H1 (cell line): ENCODE measurements at regions not wholly inside any gene's neighbourhood (a gene's known extent, or its start where the extent isn't known, plus 50 kb on each side); places are given as distances from the start of the nearest gene placed in this dataset.

Experiments
- CTCF ChIA-PET: fragments of 300-600 bp; sonication (Branson Sonifier 250); formaldehyde crosslinking; loops from one replicate; lab custom pipeline; 2021; ENCODE audit not compliant: partially characterized antibody; lab: Charles Lee
- POLR2A ChIA-PET: fragments of 300-600 bp; sonication (Branson Sonifier 250); formaldehyde crosslinking; loops from one replicate; lab custom pipeline; 2021; ENCODE audit warnings: inconsistent platforms; ENCODE audit not compliant: partially characterized antibody; lab: Charles Lee
- DNase-seq, 2 experiments: peaks; one replicate each; pipeline versions ENCODE4 v3.0.0 to v3.0.0-alpha.2; 2010 to 2022; ENCODE audit warnings: low spot score in 2 of 2, low read depth in 1 of 2, mixed read lengths in 1 of 2
- FAIRE-seq: peaks from 2 replicates; lab custom pipeline; 2011; peaks lifted over from hg19 to GRCh38; lab: Jason Lieb, UNC
- H2AFZ ChIP-seq: 2 replicates; pipeline ENCODE4 v1.8.1; 2012; ENCODE audit warnings: low read length, inconsistent platforms
- H2AK5ac ChIP-seq: 2 replicates; pipeline ENCODE4 v1.6.1; 2013; ENCODE audit warnings: low read depth, low read length
- H2BK120ac ChIP-seq: replicated peaks from 2 replicates; pipeline ENCODE3; 2013; ENCODE audit warnings: low read depth, low read length, inconsistent platforms
- H2BK12ac ChIP-seq: 2 replicates; pipeline ENCODE4 v1.6.1; 2013; ENCODE audit warnings: low read depth, low read length
- H2BK15ac ChIP-seq: 2 replicates; pipeline ENCODE4 v1.6.1; 2013; ENCODE audit warnings: low read length
- H2BK20ac ChIP-seq: 2 replicates; pipeline ENCODE4 v1.6.1; 2013; ENCODE audit warnings: low read length
- H2BK5ac ChIP-seq: 2 replicates; pipeline ENCODE4 v1.6.1; 2013; ENCODE audit warnings: low read depth, low read length
- H3K14ac ChIP-seq: 2 replicates; pipeline ENCODE4 v1.6.1; 2013; ENCODE audit warnings: inconsistent platforms; ENCODE audit not compliant: insufficient read length
- H3K18ac ChIP-seq: 2 replicates; pipeline ENCODE4 v1.6.1; 2013; ENCODE audit warnings: low read length; ENCODE audit errors: extremely low read depth
- H3K23ac ChIP-seq: 2 replicates; pipeline ENCODE4 v1.6.1; 2013; ENCODE audit warnings: inconsistent platforms; ENCODE audit not compliant: insufficient read length
- H3K23me2 ChIP-seq: 2 replicates; pipeline ENCODE4 v1.6.1; 2013; ENCODE audit warnings: low read depth, low read length
- H3K27ac ChIP-seq: 2 replicates; pipeline ENCODE4 v1.6.1; 2011; ENCODE audit warnings: low read depth, low read length, inconsistent platforms
- H3K27me3 ChIP-seq, 4 experiments: replicated peaks in 1 of 4; 1 replicate in 1 of 4; 2 replicates in 3 of 4; pipeline versions ENCODE4 v1.6.1 to v1.8.1; 2011 to 2013; ENCODE audit warnings: low read length in 3 of 4, mild to moderate bottlenecking in 3 of 4, inconsistent platforms in 2 of 4, mixed read lengths in 2 of 4, moderate library complexity in 1 of 4; ENCODE audit not compliant: control insufficient read depth in 3 of 4, insufficient read depth in 3 of 4; ENCODE audit errors: extremely low read depth in 1 of 4
- H3K36me3 ChIP-seq, 4 experiments: 2 replicates each; pipeline versions ENCODE4 v1.6.1 to v1.8.1; 2011 to 2013; ENCODE audit warnings: mild to moderate bottlenecking in 4 of 4, low read length in 3 of 4, moderate library complexity in 2 of 4, control low read depth in 1 of 4, inconsistent platforms in 1 of 4; ENCODE audit not compliant: insufficient read depth in 4 of 4, control insufficient read depth in 2 of 4
- H3K4ac ChIP-seq: replicated peaks from 2 replicates; pipeline ENCODE3; 2013; ENCODE audit warnings: low read length, low read depth, mixed read lengths, inconsistent platforms; ENCODE audit not compliant: insufficient read length
- H3K4me1 ChIP-seq, 4 experiments: replicated peaks in 1 of 4; 1 replicate in 1 of 4; 2 replicates in 3 of 4; pipeline versions ENCODE4 v1.6.1 to v1.8.1; 2011 to 2013; ENCODE audit warnings: low read length in 3 of 4, inconsistent platforms in 2 of 4, mixed read lengths in 1 of 4; ENCODE audit not compliant: insufficient read depth in 4 of 4, control insufficient read depth in 3 of 4
- H3K4me2 ChIP-seq, 2 experiments: 2 replicates each; pipeline versions ENCODE4 v1.6.1 to v1.8.1; 2011 to 2013; ENCODE audit warnings: low read depth in 2 of 2, low read length in 2 of 2, control low read depth in 1 of 2, inconsistent platforms in 1 of 2, mild to moderate bottlenecking in 1 of 2; ENCODE audit not compliant: insufficient read depth in 1 of 2
- H3K4me3 ChIP-seq, 4 experiments: fragments of 200-600, 300-600 bp in 1 of 4; sonication (generic), shearing (Covaris generic), sonication (Bioruptor Twin) in 1 of 4; 2 replicates each; pipeline versions ENCODE4 v1.5.1 to v1.8.1; 2011 to 2016; ENCODE audit warnings: low read length in 4 of 4, low read depth in 3 of 4, control low read depth in 2 of 4, inconsistent platforms in 2 of 4, mild to moderate bottlenecking in 2 of 4, mixed read lengths in 1 of 4, moderate library complexity in 1 of 4; ENCODE audit not compliant: insufficient read depth in 2 of 4; ENCODE audit errors: extremely low read depth in 1 of 4
- H3K56ac ChIP-seq: replicated peaks from 2 replicates; pipeline ENCODE3; 2013; ENCODE audit warnings: low read depth, mild to moderate bottlenecking, mixed read lengths, low read length, inconsistent platforms; ENCODE audit not compliant: insufficient read length
- H3K79me1 ChIP-seq: 2 replicates; pipeline ENCODE4 v1.6.1; 2013; ENCODE audit warnings: low read depth, low read length, control low read depth
- H3K79me2 ChIP-seq, 2 experiments: 2 replicates each; pipeline versions ENCODE4 v1.6.1 to v1.8.1; 2012 to 2013; ENCODE audit warnings: low read length in 2 of 2, mild to moderate bottlenecking in 2 of 2, inconsistent platforms in 1 of 2; ENCODE audit not compliant: insufficient read depth in 2 of 2, control insufficient read depth in 1 of 2
- H3K9ac ChIP-seq, 4 experiments: replicated peaks in 1 of 4; 1 replicate in 1 of 4; 2 replicates in 3 of 4; pipeline versions ENCODE4 v1.6.1 to v1.8.1; 2011 to 2013; ENCODE audit warnings: low read depth in 3 of 4, low read length in 3 of 4, control low read depth in 2 of 4, mild to moderate bottlenecking in 2 of 4, moderate library complexity in 2 of 4, inconsistent platforms in 1 of 4; ENCODE audit errors: extremely low read depth in 1 of 4
- H3K9me3 ChIP-seq, 2 experiments: 2 replicates each; pipeline versions ENCODE4 v1.6.1 to v1.8.1; 2012 to 2013; ENCODE audit warnings: mild to moderate bottlenecking in 2 of 2, moderate library complexity in 2 of 2, control low read depth in 1 of 2, inconsistent platforms in 1 of 2, low read depth in 1 of 2, low read length in 1 of 2, mixed read lengths in 1 of 2; ENCODE audit not compliant: insufficient read depth in 2 of 2
- H4K20me1 ChIP-seq, 2 experiments: replicated peaks in 1 of 2; 2 replicates each; pipeline versions ENCODE3 to v1.8.1; 2011 to 2013; ENCODE audit warnings: inconsistent platforms in 2 of 2, low read length in 2 of 2, mild to moderate bottlenecking in 1 of 2; ENCODE audit not compliant: insufficient read depth in 2 of 2, control insufficient read depth in 1 of 2
- H4K5ac ChIP-seq: 2 replicates; pipeline ENCODE4 v1.6.1; 2013; ENCODE audit warnings: low read length, low read depth, mixed read lengths, inconsistent platforms; ENCODE audit not compliant: insufficient read length
- H4K8ac ChIP-seq: 2 replicates; pipeline ENCODE4 v1.8.0; 2013; ENCODE audit warnings: mild to moderate bottlenecking, moderate library complexity, low read length, inconsistent platforms; ENCODE audit not compliant: insufficient read depth; ENCODE audit errors: extremely low read depth
- H4K91ac ChIP-seq: replicated peaks from 2 replicates; pipeline ENCODE3; 2013; ENCODE audit warnings: low read length, mixed read lengths, inconsistent platforms; ENCODE audit not compliant: insufficient read length
- BACH1 ChIP-seq: IDR thresholded peaks from 2 replicates; pipeline ENCODE4 v1.6.1; 2012; ENCODE audit warnings: low read length, improper control_type of control experiment
- BCL11A ChIP-seq, 2 experiments: IDR thresholded peaks; one replicate each; pipeline ENCODE4 v1.6.1; 2011; ENCODE audit warnings: low read depth in 2 of 2, low read length in 2 of 2, mild to moderate bottlenecking in 2 of 2
- BRCA1 ChIP-seq: IDR thresholded peaks from 2 replicates; pipeline ENCODE4 v1.6.1; 2012; ENCODE audit warnings: low read depth, low read length, improper control_type of control experiment
- CHD1 ChIP-seq: IDR thresholded peaks from 2 replicates; pipeline ENCODE4 v1.6.1; 2012; ENCODE audit warnings: low read depth, low read length, improper control_type of control experiment
- EP300 ChIP-seq, 2 experiments: IDR thresholded peaks; 1 replicate in 1 of 2; 2 replicates in 1 of 2; pipeline ENCODE4 v1.6.1; 2011 to 2012; ENCODE audit warnings: low read depth in 2 of 2, low read length in 2 of 2, mild to moderate bottlenecking in 2 of 2, borderline replicate concordance in 1 of 2, inconsistent platforms in 1 of 2, moderate library complexity in 1 of 2
- FOSL1 ChIP-seq: IDR thresholded peaks from 2 replicates; pipeline ENCODE4 v1.6.1; 2011; ENCODE audit warnings: mild to moderate bottlenecking, low read depth, low read length, moderate library complexity; ENCODE audit not compliant: insufficient read depth
- RXRA ChIP-seq: IDR thresholded peaks from 2 replicates; pipeline ENCODE4 v1.6.1; 2011; ENCODE audit warnings: low read depth, mild to moderate bottlenecking, low read length, moderate library complexity; ENCODE audit not compliant: insufficient read depth
- SAP30 ChIP-seq: fragments of 300-600 bp; sonication (generic); IDR thresholded peaks from 2 replicates; pipeline ENCODE4 v1.7.1; 2012; ENCODE audit warnings: low read length, moderate library complexity, mild to moderate bottlenecking, inconsistent platforms; ENCODE audit not compliant: insufficient read depth, insufficient replicate concordance
- SRF ChIP-seq: IDR thresholded peaks from 2 replicates; pipeline ENCODE4 v1.6.1; 2011; ENCODE audit warnings: mild to moderate bottlenecking, low read depth, low read length, moderate library complexity
- TEAD4 ChIP-seq: IDR thresholded peaks from 2 replicates; pipeline ENCODE4 v1.6.1; 2012; ENCODE audit warnings: low read depth, low read length, inconsistent platforms, mixed read lengths
- YY1 ChIP-seq: IDR thresholded peaks from 2 replicates; pipeline ENCODE4 v1.6.1; 2011; ENCODE audit warnings: low read depth, mild to moderate bottlenecking, low read length
- WGBS, 2 experiments: shearing (Covaris generic) in 1 of 2; methylation state at CpG; one replicate each; pipeline versions ENCODE4 v1.1.6 to v1.1.7; 2013 to 2015; ENCODE audit warnings: low lambda C conversion rate in 2 of 2, mixed read lengths in 2 of 2, inconsistent platforms in 1 of 2, low coverage in 1 of 2, missing lambda C conversion rate in 1 of 2; ENCODE audit not compliant: insufficient replicate concordance in 2 of 2, insufficient coverage in 1 of 2, insufficient read length in 1 of 2; ENCODE audit errors: extremely low coverage in 1 of 2, missing lambda C conversion rate in 1 of 2; 5-methylcytosine and 5-hydroxymethylcytosine counted together
- TF ChIP-seq, protein P1 (sequence below): IDR thresholded peaks from 2 replicates; pipeline ENCODE4 v1.6.1; 2012; ENCODE audit warnings: low read length, inconsistent platforms

GRCh38 chr7:82528577-82529310 lies 85.2 kb upstream of the CACNA2D1 start:
- POLR2A ChIA-PET = no interaction called here
- H2BK12ac ChIP-seq = no peak overlapping the region
- no peaks in the 10 kb centered on the region for H3K9me3 ChIP-seq
- H3K14ac ChIP-seq = no peak overlapping the region
- H3K79me1 ChIP-seq = no peaks in the 10 kb centered on the region
- H4K8ac ChIP-seq = no peak overlapping the region
- CTCF ChIA-PET = interaction anchor here (0.6 to 0.7 kb wide), 2 partner anchors 198 to 359 kb away, joined by 3 read pairs; no protein-coding TSS in a partner anchor
- H3K4me2 ChIP-seq = no peak overlapping the region
- H3K79me2 ChIP-seq = no peaks in the 10 kb centered on the region
- no peak overlapping the region for H2BK5ac ChIP-seq
- H3K4me1 ChIP-seq = peaks cover 0 to 3% (median 0%) of the 10 kb centered on the region in 4 experiments; a peak in 2 of 7 replicates
- H2BK20ac ChIP-seq = no peak overlapping the region
- H3K27ac ChIP-seq = no peak overlapping the region
- H3K9ac ChIP-seq = no peak overlapping the region
- DNase-seq = no peak
- H3K4ac ChIP-seq = no peak overlapping the region
- no peaks in the 10 kb centered on the region for H3K23me2 ChIP-seq
- no peaks in the 10 kb centered on the region for H3K36me3 ChIP-seq
- H4K5ac ChIP-seq = no peak overlapping the region
- FAIRE-seq = no peak
- no peaks in the 10 kb centered on the region for H3K27me3 ChIP-seq
- H2AFZ ChIP-seq = no peak overlapping the region
- H3K56ac ChIP-seq = no peak overlapping the region
- H2BK120ac ChIP-seq = no peak overlapping the region
- no peak overlapping the region for H3K18ac ChIP-seq
- no peak overlapping the region for H3K23ac ChIP-seq
- no peak overlapping the region for H2BK15ac ChIP-seq
- 88% methylated on average over 3 of the region's 3 CpGs; no CpG with 5 or more reads in 1 of the 2 experiments for WGBS, 2 experiments
- no peaks in the 10 kb centered on the region for H4K20me1 ChIP-seq
- H3K4me3 ChIP-seq = no peak overlapping the region
- H2AK5ac ChIP-seq = no peak overlapping the region
- H4K91ac ChIP-seq = no peak overlapping the region
- TF ChIP-seq BCL11A (IDR thresholded peaks at IDR 0.05; ENCODE audit: low read depth in 2 of 2, low read length in 2 of 2) = no peak
- no peak for TF ChIP-seq BACH1
- TF ChIP-seq EP300 (IDR thresholded peaks at IDR 0.05; ENCODE audit: borderline replicate concordance in 1 of 2, low read depth in 2 of 2, low read length in 2 of 2) = no peak
- TF ChIP-seq TEAD4 = no peak
- TF ChIP-seq, protein P1, sequence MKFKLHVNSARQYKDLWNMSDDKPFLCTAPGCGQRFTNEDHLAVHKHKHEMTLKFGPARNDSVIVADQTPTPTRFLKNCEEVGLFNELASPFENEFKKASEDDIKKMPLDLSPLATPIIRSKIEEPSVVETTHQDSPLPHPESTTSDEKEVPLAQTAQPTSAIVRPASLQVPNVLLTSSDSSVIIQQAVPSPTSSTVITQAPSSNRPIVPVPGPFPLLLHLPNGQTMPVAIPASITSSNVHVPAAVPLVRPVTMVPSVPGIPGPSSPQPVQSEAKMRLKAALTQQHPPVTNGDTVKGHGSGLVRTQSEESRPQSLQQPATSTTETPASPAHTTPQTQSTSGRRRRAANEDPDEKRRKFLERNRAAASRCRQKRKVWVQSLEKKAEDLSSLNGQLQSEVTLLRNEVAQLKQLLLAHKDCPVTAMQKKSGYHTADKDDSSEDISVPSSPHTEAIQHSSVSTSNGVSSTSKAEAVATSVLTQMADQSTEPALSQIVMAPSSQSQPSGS = no peak
- TF ChIP-seq BRCA1 = no peak
- no peak for TF ChIP-seq CHD1
- no peak for TF ChIP-seq YY1
- TF ChIP-seq FOSL1 = no peak
- TF ChIP-seq RXRA = no peak
- no peak for TF ChIP-seq SRF
- no peak for TF ChIP-seq SAP30
